ENCODE measurements at regions not wholly inside any gene's neighbourhood (a gene's known extent, or its start where the extent isn't known, plus 50 kb on each side); places are given as distances from the start of the nearest gene placed in this dataset.

- TF ChIP-seq CTCF (conservative IDR thresholded peaks at IDR 0.05; ENCODE audit: low read length) (no peak), EZH2phosphoT487 (IDR thresholded peaks at IDR 0.05; ENCODE audit: borderline replicate concordance, low read depth, low read length) (no peak)
Measured at GRCh38 chr16:76190057-76190456, 87.1 kb upstream of the CNTNAP4 start.
